GM23338 (cell line): ENCODE measurements at regions not wholly inside any gene's neighbourhood (a gene's known extent, or its start where the extent isn't known, plus 50 kb on each side); places are given as distances from the start of the nearest gene placed in this dataset.

Experiments used
- ATAC-seq: fragments of 200-7000 bp; cut with Tn5 transposase; 3 replicates; pipeline ENCODE4 v1.9.1; 2020
- DNase-seq: peaks from one replicate; pipeline ENCODE4 v3.0.0-alpha.2; 2015; ENCODE audit warnings: low spot score
- H2AFZ ChIP-seq: fragments of 200-600 bp; sonication (generic); 2 replicates; pipeline ENCODE4 v1.8.0; 2016; ENCODE audit warnings: antibody characterized with exemption, mild to moderate bottlenecking, moderate library complexity
- H3F3A ChIP-seq: fragments of 200-600 bp; sonication (generic); replicated peaks from 2 replicates; pipeline ENCODE4 v1.8.0; 2017; ENCODE audit warnings: antibody characterized with exemption, mixed run types, low read depth
- H3K27ac ChIP-seq: fragments of 200-600 bp; sonication (generic); 2 replicates; pipeline ENCODE4 v1.6.1; 2016; ENCODE audit warnings: low read depth
- H3K27me3 ChIP-seq: fragments of 200-600 bp; sonication (generic); 2 replicates; pipeline ENCODE4 v1.8.0; 2016; ENCODE audit warnings: mild to moderate bottlenecking, mixed run types, moderate library complexity; ENCODE audit not compliant: insufficient read depth
- H3K36me3 ChIP-seq: fragments of 200-600 bp; sonication (generic); 2 replicates; pipeline ENCODE4 v1.8.0; 2016; ENCODE audit warnings: mild to moderate bottlenecking; ENCODE audit not compliant: insufficient read depth
- H3K4me1 ChIP-seq: fragments of 200-600 bp; sonication (generic); 2 replicates; pipeline ENCODE4 v1.8.0; 2016; ENCODE audit warnings: mild to moderate bottlenecking, moderate library complexity; ENCODE audit not compliant: insufficient read depth
- H3K4me2 ChIP-seq: fragments of 200-600 bp; sonication (generic); 2 replicates; pipeline ENCODE4 v1.7.1; 2017; ENCODE audit warnings: mixed run types
- H3K4me3 ChIP-seq: fragments of 200-600 bp; sonication (generic); 2 replicates; pipeline ENCODE4 v1.6.1; 2016; ENCODE audit warnings: mixed run types
- H3K79me2 ChIP-seq: fragments of 200-600 bp; sonication (generic); replicated peaks from 2 replicates; pipeline ENCODE4 v1.8.0; 2017; ENCODE audit warnings: mild to moderate bottlenecking; ENCODE audit not compliant: insufficient read depth
- H3K9me2 ChIP-seq: fragments of 200-600 bp; sonication (generic); 2 replicates; pipeline ENCODE4 v1.8.0; 2017; ENCODE audit not compliant: insufficient read depth
- H4K20me1 ChIP-seq: fragments of 200-600 bp; sonication (generic); replicated peaks from 2 replicates; pipeline ENCODE4 v1.8.0; 2017; ENCODE audit warnings: mild to moderate bottlenecking; ENCODE audit not compliant: insufficient read depth
- H3K27ac Mint-ChIP-seq: 2 replicates; pipeline ENCODE4 v1.8.0; 2020; ENCODE audit warnings: inconsistent platforms, mild to moderate bottlenecking, moderate library complexity, mixed read lengths
- H3K27me3 Mint-ChIP-seq: 3 replicates; pipeline ENCODE4 v1.8.0; 2022; ENCODE audit warnings: low read depth, mild to moderate bottlenecking, moderate library complexity, mixed read lengths, inconsistent platforms; ENCODE audit not compliant: insufficient read depth, poor library complexity
- H3K36me3 Mint-ChIP-seq: 3 replicates; pipeline ENCODE4 v1.8.0; 2021; ENCODE audit warnings: low read depth, mild to moderate bottlenecking, inconsistent platforms, moderate library complexity, mixed read lengths
- H3K4me1 Mint-ChIP-seq: 3 replicates; pipeline ENCODE4 v1.8.0; 2020; ENCODE audit warnings: mild to moderate bottlenecking, inconsistent platforms, mixed read lengths
- H3K4me3 Mint-ChIP-seq: 3 replicates; pipeline ENCODE4 v1.8.0; 2021; ENCODE audit warnings: moderate library complexity, mild to moderate bottlenecking, inconsistent platforms, mixed read lengths
- H3K9me3 Mint-ChIP-seq: 3 replicates; pipeline ENCODE4 v1.8.0; 2020; ENCODE audit warnings: moderate library complexity, mild to moderate bottlenecking, inconsistent platforms, mixed read lengths
- EZH2 ChIP-seq: fragments of 200-600 bp; sonication (generic); IDR thresholded peaks from one replicate; pipeline ENCODE4 v1.8.0; 2017; ENCODE audit warnings: antibody characterized with exemption, mild to moderate bottlenecking, low read depth; ENCODE audit not compliant: unreplicated experiment
- EZH2phosphoT487 ChIP-seq: fragments of 200-600 bp; sonication (generic); IDR thresholded peaks from one replicate; pipeline ENCODE4 v1.8.1; 2018; ENCODE audit warnings: antibody characterized with exemption; ENCODE audit not compliant: unreplicated experiment
- JUNB ChIP-seq: IDR thresholded peaks from one replicate; pipeline ENCODE4 v1.6.1; 2016; ENCODE audit warnings: antibody characterized with exemption; ENCODE audit not compliant: unreplicated experiment
- NANOG ChIP-seq: IDR thresholded peaks from 2 replicates; pipeline ENCODE4 v1.6.1; 2016; ENCODE audit warnings: antibody characterized with exemption, borderline replicate concordance
- STAT1 ChIP-seq: IDR thresholded peaks from one replicate; pipeline ENCODE4 v1.6.1; 2016; ENCODE audit warnings: antibody characterized with exemption; ENCODE audit not compliant: unreplicated experiment
- ZNF114 ChIP-seq: fragments of 250-450 bp; sonication (Bioruptor Pico); IDR thresholded peaks from 2 replicates; pipeline ENCODE4 v1.5.0; 2020; ENCODE audit warnings: mild to moderate bottlenecking, moderate library complexity
- TF ChIP-seq, protein P1 (sequence below): IDR thresholded peaks from 2 replicates; pipeline ENCODE4 v1.6.1; 2016; ENCODE audit warnings: antibody characterized with exemption
- TF ChIP-seq, protein P2 (sequence below): fragments of 250-450 bp; sonication (Bioruptor Pico); IDR thresholded peaks from 2 replicates; pipeline ENCODE4 v1.5.0; 2020; ENCODE audit warnings: mild to moderate bottlenecking, moderate library complexity

DNA sequence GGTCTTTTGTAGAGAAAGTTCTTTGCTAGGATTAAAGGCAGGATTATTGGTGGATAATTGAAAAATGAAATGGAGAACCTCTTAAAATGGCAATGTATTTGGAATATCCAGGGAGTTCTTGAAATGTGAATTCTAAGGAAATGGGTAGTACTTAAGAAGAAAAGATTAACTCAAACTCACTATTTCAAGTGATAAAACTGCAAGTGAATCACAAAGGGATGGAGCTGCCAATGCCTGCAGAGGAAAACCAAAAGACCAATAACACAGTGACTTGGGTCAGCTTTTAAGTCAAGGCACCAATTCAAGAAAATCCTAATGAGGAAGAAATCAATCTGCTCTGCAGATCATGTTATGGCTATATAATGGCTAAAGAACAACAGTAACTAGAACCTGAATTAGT lies 67.6 kb upstream of the ETAA1 start:
- no peak overlapping the region for H2AFZ ChIP-seq
- TF ChIP-seq EZH2 (no peak), STAT1 (no peak), JUNB (no peak), EZH2phosphoT487 (no peak), ZNF114 (CRISPR knock-in tag) (no peak), NANOG (peak; percentile 88)
- TF ChIP-seq, protein P1, sequence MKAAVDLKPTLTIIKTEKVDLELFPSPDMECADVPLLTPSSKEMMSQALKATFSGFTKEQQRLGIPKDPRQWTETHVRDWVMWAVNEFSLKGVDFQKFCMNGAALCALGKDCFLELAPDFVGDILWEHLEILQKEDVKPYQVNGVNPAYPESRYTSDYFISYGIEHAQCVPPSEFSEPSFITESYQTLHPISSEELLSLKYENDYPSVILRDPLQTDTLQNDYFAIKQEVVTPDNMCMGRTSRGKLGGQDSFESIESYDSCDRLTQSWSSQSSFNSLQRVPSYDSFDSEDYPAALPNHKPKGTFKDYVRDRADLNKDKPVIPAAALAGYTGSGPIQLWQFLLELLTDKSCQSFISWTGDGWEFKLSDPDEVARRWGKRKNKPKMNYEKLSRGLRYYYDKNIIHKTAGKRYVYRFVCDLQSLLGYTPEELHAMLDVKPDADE: no peak
- TF ChIP-seq, protein P2, sequence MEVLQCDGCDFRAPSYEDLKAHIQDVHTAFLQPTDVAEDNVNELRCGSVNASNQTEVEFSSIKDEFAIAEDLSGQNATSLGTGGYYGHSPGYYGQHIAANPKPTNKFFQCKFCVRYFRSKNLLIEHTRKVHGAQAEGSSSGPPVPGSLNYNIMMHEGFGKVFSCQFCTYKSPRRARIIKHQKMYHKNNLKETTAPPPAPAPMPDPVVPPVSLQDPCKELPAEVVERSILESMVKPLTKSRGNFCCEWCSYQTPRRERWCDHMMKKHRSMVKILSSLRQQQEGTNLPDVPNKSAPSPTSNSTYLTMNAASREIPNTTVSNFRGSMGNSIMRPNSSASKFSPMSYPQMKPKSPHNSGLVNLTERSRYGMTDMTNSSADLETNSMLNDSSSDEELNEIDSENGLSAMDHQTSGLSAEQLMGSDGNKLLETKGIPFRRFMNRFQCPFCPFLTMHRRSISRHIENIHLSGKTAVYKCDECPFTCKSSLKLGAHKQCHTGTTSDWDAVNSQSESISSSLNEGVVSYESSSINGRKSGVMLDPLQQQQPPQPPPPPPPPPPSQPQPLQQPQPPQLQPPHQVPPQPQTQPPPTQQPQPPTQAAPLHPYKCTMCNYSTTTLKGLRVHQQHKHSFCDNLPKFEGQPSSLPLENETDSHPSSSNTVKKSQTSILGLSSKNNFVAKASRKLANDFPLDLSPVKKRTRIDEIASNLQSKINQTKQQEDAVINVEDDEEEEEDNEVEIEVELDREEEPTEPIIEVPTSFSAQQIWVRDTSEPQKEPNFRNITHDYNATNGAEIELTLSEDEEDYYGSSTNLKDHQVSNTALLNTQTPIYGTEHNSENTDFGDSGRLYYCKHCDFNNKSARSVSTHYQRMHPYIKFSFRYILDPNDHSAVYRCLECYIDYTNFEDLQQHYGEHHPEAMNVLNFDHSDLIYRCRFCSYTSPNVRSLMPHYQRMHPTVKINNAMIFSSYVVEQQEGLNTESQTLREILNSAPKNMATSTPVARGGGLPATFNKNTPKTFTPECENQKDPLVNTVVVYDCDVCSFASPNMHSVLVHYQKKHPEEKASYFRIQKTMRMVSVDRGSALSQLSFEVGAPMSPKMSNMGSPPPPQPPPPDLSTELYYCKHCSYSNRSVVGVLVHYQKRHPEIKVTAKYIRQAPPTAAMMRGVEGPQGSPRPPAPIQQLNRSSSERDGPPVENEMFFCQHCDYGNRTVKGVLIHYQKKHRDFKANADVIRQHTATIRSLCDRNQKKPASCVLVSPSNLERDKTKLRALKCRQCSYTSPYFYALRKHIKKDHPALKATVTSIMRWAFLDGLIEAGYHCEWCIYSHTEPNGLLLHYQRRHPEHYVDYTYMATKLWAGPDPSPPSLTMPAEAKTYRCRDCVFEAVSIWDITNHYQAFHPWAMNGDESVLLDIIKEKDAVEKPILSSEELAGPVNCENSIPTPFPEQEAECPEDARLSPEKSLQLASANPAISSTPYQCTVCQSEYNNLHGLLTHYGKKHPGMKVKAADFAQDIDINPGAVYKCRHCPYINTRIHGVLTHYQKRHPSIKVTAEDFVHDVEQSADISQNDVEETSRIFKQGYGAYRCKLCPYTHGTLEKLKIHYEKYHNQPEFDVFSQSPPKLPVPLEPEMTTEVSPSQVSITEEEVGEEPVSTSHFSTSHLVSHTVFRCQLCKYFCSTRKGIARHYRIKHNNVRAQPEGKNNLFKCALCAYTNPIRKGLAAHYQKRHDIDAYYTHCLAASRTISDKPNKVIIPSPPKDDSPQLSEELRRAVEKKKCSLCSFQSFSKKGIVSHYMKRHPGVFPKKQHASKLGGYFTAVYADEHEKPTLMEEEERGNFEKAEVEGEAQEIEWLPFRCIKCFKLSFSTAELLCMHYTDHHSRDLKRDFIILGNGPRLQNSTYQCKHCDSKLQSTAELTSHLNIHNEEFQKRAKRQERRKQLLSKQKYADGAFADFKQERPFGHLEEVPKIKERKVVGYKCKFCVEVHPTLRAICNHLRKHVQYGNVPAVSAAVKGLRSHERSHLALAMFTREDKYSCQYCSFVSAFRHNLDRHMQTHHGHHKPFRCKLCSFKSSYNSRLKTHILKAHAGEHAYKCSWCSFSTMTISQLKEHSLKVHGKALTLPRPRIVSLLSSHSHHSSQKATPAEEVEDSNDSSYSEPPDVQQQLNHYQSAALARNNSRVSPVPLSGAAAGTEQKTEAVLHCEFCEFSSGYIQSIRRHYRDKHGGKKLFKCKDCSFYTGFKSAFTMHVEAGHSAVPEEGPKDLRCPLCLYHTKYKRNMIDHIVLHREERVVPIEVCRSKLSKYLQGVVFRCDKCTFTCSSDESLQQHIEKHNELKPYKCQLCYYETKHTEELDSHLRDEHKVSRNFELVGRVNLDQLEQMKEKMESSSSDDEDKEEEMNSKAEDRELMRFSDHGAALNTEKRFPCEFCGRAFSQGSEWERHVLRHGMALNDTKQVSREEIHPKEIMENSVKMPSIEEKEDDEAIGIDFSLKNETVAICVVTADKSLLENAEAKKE (CRISPR knock-in tag): no peak
- H3K9me2 ChIP-seq: no peaks in the 10 kb centered on the region
- Mint-ChIP-seq H3K27ac (peak overlapping the region; percentile 84), H3K4me1 (peaks cover 58% of the 10 kb centered on the region), H3K27me3 (peaks cover 10% of the 10 kb centered on the region), H3K9me3 (peaks cover 11% of the 10 kb centered on the region), H3K36me3 (no peaks in the 10 kb centered on the region), H3K4me3 (peak overlapping the region; percentile 77)
- peak overlapping the region; percentile 82 for H3K4me3 ChIP-seq
- peak overlapping the region; percentile 75 for H3K4me2 ChIP-seq
- peaks cover 46% of the 10 kb centered on the region for H3K79me2 ChIP-seq
- H3K36me3 ChIP-seq: peaks cover 17% of the 10 kb centered on the region
- peaks cover 10% of the 10 kb centered on the region for H3F3A ChIP-seq
- peaks cover 55% of the 10 kb centered on the region for H3K4me1 ChIP-seq
- peak overlapping the region; percentile 86 for H3K27ac ChIP-seq
- peaks cover 14% of the 10 kb centered on the region; the same call in 1 of the 2 replicates for H4K20me1 ChIP-seq
- ATAC-seq (peak; percentile 25), DNase-seq (peak; percentile 51)
- H3K27me3 ChIP-seq: no peaks in the 10 kb centered on the region
